GM21619 (cell line): ENCODE measurements at regions not wholly inside any gene's neighbourhood (a gene's known extent, or its start where the extent isn't known, plus 50 kb on each side); places are given as distances from the start of the nearest gene placed in this dataset.
"Not testable (repeated sequence)": the region's sequence is repeated elsewhere in the genome, so short reads cannot be mapped to it uniquely, and the experiment has no call there.

Source experiments
- ATAC-seq: cut with Tn5 transposase; IDR thresholded peaks from one replicate; pipeline ENCODE4 v1.9.1; 2021; ENCODE audit not compliant: unreplicated experiment

DNA sequence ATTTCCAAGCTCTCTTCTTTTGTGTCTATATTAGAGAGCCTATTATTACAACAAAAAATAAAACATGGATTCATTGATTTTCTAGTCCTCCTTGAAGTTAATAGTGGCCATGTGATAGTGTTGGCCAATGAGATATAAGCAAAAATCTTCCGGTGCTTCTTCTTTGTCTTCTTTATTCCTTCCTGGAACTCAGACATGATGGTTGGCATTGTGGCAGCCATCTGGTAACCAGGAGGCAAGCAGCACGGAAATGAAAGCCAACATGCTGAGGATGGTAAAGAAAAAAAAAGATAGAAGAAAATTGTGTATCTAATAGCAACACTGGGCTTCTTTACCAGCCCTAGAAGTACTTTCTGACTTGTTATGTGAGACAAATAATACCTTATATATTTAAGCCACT lies 50.8 kb upstream of the SEL1L start:
- ATAC-seq: no peak

DNA sequence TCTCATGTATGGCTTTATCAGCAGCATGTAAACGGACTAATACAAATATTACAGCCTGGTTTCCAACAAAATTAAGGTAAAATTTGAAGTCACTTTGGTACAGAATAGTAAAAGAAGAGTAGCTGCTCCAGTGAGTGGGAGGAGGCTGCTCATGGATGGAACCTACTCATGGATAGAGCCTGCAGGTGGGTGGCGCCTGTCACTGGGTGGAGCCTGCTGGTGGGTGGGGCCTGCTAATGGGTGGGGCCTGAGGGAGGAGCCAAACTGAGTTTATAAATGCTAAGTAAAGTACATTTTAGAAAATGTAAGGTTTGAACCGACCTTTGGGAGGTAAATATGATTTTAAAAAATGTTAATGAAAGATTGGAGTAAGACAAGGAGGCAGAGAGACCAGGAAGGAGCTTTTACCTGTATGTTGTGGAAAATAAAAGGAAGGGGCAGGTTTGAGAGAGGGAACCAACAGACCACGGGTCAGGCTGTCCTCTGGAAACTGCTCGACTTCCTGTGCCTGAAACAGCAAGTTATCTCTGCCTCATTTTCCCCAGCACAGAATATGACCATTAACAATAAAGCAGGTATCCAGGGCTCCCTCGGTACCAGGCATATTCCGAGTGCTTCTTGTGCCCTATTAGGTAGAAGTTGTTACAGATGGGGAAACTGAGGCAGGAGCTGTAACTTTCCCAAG lies 55.9 kb upstream of the SEL1L start:
- no peak for ATAC-seq

GRCh38 chr14:81591266-81591665 lies 57.6 kb upstream of the SEL1L start:
- no peak for ATAC-seq

DNA sequence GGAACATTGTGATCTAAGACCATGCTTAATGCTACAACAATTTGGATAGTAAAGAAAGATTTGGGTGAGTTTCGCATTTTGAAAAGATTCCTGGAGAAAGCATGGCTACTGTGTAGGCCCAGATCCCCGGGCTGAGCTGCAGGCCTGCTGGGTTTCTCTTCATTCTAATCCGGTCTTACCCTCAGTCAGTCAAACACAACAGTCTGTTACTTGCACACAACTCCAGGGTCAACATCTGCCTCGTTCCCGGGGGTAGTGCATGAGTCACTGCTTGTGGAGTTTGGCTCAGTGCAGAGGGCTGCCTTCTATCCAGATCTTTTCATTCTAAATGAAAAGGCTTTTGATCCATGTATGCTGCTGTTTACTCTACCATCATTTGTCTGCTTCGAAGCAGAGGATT lies 60.4 kb upstream of the SEL1L start:
- ATAC-seq: no peak

DNA sequence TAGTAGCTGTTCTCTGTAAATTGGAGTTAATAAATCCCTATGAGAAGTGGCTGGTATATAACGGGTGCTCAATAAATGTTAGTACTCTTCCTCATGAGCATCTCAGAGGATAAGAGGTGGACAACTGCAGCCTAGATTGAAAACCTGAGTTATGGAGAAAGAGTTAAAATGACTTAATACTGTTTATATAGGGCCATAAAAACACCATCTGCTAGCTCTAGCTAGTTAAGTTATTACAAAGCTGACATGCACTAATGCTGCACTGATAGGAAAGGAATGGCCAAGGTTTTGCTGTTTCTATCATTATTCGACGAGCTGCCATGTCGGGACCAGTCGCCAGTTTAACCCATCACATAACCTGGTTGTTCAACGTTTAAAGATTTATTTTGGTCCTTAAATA lies 72.0 kb upstream of the SEL1L start:
- no peak for ATAC-seq

- no peak for ATAC-seq
Measured at GRCh38 chr14:81613341-81614045, 79.8 kb upstream of the SEL1L start.

GRCh38 chr14:81614302-81614701 lies 80.6 kb upstream of the SEL1L start:
- ATAC-seq: not testable (repeated sequence)

DNA sequence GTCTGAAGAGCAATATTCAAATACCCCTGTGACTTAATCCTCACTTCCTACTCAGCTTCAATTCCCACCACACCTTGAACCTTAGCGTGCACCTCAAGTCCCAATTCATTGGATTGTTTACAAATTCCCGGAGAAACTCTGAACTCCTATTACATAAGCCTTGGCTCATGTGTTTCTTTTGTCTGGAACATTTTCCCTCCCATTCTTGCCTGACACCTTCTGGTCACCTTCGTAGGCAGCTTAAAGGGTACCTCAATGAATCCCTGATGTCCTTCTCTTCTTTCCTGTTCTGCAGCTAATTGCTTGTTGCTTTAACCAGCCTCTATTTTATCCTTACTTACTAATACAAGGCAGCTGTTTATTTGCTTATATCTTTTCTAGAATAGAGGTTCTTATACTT lies 85.0 kb upstream of the SEL1L start:
- no peak for ATAC-seq

DNA sequence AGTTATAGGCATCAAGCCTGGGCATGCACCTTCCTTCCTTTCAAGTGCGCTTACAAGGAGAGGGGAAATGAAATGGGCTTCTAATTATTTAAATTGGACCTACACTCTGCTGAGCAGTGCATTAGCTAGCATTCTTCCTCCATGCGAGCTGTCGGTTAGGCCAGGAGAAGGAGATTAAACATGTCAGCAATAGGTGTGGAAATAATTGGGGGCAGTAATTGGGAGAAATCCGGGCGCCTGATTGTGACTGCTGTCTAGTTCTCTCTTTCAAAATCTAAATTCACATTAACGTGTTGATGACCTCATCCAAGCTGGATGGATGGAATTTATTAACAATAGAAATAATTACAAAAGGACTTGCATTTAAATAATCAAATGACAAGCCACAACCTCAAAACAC lies 86.2 kb upstream of the SEL1L start:
- ATAC-seq: no peak

- ATAC-seq: not testable (repeated sequence)
Measured at GRCh38 chr14:81623771-81624396, 90.2 kb upstream of the SEL1L start.

GRCh38 chr14:81625343-81625742 lies 91.7 kb upstream of the SEL1L start:
- ATAC-seq: no peak

- ATAC-seq: no peak
Measured at GRCh38 chr14:81632157-81632556, 98.5 kb upstream of the SEL1L start.

DNA sequence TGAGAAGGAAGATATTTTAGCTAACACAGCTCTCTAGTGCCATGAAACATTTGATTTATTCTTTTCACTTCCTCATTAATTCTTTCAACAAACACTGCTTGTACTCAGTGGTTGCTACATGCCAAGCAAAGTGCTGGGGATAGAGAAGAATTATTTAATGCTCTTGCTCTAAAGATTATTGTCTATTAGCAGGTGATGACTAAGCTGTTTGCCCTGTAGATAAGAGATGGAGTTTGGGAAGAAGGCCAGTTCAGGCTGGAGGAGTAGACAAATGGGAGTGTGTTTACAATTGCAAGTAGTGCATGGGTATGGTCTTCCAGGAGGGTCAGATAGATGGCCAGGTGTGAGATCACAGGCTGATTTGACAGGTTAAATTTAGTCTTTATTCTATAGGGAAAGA lies 99.8 kb upstream of the SEL1L start:
- no peak for ATAC-seq

DNA sequence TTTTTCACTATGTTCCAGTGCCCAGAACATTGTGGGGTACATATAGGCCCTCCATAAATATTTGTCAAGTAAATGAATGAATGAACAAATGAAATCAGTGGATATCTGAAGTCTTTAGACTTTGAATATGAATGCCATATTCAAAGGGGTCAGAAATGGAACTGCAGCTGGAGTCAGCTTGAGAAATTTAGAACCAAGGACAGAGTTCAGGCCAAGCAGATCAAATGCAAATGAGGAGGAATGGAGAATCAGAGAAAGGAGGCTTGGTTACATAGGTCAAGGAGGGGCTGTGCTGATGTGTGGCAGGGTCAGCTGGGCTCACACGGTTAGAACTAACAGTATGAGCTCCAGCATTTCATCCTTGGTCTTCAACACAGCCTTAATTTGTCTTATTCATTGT lies 104.0 kb upstream of the SEL1L start:
- no peak for ATAC-seq

DNA sequence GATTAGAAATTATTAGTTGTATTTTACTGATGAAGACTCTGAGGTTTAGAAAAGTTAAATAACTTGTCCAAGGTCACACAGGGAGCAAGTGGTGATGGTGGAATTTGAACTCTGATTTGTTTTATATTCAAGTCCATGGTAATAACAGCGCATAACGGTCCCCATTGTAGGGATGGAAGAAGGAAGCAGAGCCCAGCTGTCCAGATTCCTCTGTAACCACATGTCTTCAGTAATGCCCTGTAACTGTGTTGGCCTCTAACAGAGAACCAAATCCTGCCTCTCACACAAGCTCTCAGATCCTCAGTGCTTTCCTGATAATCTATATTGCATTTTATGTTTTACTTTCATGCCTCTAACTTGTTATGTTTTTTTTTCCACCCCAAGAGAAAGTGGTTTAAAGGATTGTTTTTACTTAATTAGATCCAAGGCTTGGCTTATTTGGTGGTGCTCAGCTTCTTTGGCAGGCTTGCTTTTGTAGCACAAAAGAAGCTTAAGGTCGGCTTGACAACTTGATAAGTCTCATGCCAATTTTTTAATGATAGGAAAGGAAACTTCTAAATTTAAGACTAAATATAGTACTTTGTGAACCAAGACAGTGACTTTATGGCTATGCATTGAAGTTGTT lies 105.1 kb upstream of the SEL1L start:
- ATAC-seq: no peak

- no peak for ATAC-seq
Measured at GRCh38 chr14:81653626-81654025, 120.0 kb upstream of the SEL1L start.

GRCh38 chr14:81655423-81656314 lies 122.0 kb upstream of the SEL1L start:
- ATAC-seq: no peak

- ATAC-seq: no peak
Measured at GRCh38 chr14:81656811-81657210, 123.2 kb upstream of the SEL1L start.

- ATAC-seq: no peak
Measured at GRCh38 chr14:81662066-81662465, 128.4 kb upstream of the SEL1L start.

DNA sequence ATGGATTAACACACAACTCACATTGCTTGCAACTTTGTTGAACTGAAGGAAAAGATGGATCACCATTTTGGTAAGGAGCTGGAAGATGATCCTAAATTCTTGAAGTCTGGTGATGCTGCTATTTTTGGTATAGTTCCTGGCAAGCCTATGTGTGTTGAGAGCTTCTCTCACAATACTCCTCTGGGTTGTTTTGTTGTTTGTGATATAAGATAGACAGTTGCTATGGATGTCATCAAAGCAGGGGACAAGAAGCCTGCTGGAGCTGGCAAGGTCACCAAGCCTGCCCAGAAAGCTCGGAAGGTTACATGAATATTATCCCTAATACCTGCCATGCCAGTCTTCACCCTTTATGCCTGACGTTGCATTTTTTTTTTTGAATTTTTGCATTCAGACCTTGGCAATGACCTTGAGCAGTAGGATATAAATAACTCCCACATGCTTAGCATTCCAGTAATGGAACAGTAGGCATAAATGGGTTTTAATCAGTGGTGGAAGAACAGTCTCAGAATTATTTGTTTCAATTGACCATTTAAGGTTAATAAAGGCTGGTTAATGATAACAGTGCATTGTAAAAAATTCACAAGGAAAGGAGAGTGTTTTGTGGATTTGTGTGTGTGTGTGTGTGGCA lies 129.0 kb upstream of the SEL1L start:
- ATAC-seq: no peak
